K562 (cell line): ENCODE measurements at regions not wholly inside any gene's neighbourhood (a gene's known extent, or its start where the extent isn't known, plus 50 kb on each side); places are given as distances from the start of the nearest gene placed in this dataset.

ENCODE experiments used
- AFF4 ChIP-seq: sonication (generic); formaldehyde crosslinking; IDR thresholded peaks from 2 replicates; pipeline ENCODE4 v1.8.0; 2023; ENCODE audit warnings: mild to moderate bottlenecking, missing genetic modification reagents
- ATF1 ChIP-seq, 2 experiments: fragments of 450-650 bp in 1 of 2; IDR thresholded peaks; 2 replicates each; pipeline ENCODE4 v1.6.1; 2016; ENCODE audit warnings: missing compliant biosample characterization in 1 of 2, missing genetic modification characterization in 1 of 2
- ATF7 ChIP-seq: fragments of 450-650 bp; IDR thresholded peaks from 2 replicates; pipeline ENCODE4 v1.7.1; 2014; ENCODE audit warnings: mild to moderate bottlenecking, moderate library complexity
- BRD9 ChIP-seq: fragments of 450-650 bp; IDR thresholded peaks from 2 replicates; pipeline ENCODE4 v1.6.1; 2018; ENCODE audit warnings: low read depth; ENCODE audit not compliant: partially characterized antibody
- DPF2 ChIP-seq: fragments of 450-650 bp; IDR thresholded peaks from 2 replicates; pipeline ENCODE4 v1.6.1; 2016
- ELF4 ChIP-seq: fragments of 450-650 bp; formaldehyde crosslinking; IDR thresholded peaks from 2 replicates; pipeline ENCODE4 v1.4.0; 2022; ENCODE audit warnings: missing genetic modification characterization
- EWSR1 ChIP-seq: fragments of 450-650 bp; IDR thresholded peaks from 2 replicates; pipeline ENCODE4 v1.6.1; 2018; ENCODE audit warnings: borderline replicate concordance, mild to moderate bottlenecking, low read depth, moderate library complexity; ENCODE audit not compliant: partially characterized antibody
- FOSL1 ChIP-seq: fragments of 200-800 bp; sonication (Bioruptor generic); conservative IDR thresholded peaks from 2 replicates; pipeline ENCODE4 v1.6.1; 2016; ENCODE audit warnings: missing genetic modification characterization, missing compliant biosample characterization
- HNRNPH1 ChIP-seq: fragments of 200-400 bp; formaldehyde crosslinking; optimal IDR thresholded peaks from 2 replicates; pipeline ENCODE3; 2017; ENCODE audit warnings: low read depth, mild to moderate bottlenecking, low read length, moderate library complexity
- MCM5 ChIP-seq: fragments of 450-650 bp; IDR thresholded peaks from 2 replicates; pipeline ENCODE4 v1.6.1; 2016; ENCODE audit warnings: low read depth
- PML ChIP-seq: IDR thresholded peaks from 2 replicates; pipeline ENCODE4 v1.6.1; 2012; ENCODE audit warnings: low read length, inconsistent platforms
- PREB ChIP-seq: sonication (generic); formaldehyde crosslinking; IDR thresholded peaks from 2 replicates; pipeline ENCODE4 v1.8.1; 2023; ENCODE audit warnings: mild to moderate bottlenecking, missing genetic modification reagents
- ZNF280A ChIP-seq: fragments of 450-650 bp; IDR thresholded peaks from 2 replicates; pipeline ENCODE4 v1.6.1; 2018; ENCODE audit warnings: mild to moderate bottlenecking, low read depth; ENCODE audit not compliant: partially characterized antibody

GRCh38 chr20:53800883-53801604 is 207.4 kb upstream of the ZNF217 start (continued):
- no peak for TF ChIP-seq HNRNPH1
- no peak for TF ChIP-seq ELF4
- peak; percentile 38 for TF ChIP-seq EWSR1
- TF ChIP-seq ATF7: 0 out of 2 replicates have a peak, but pooled peaks have one; percentile 16
- TF ChIP-seq FOSL1: peak; percentile 28; the same call in 1 of the 2 replicates
- TF ChIP-seq MCM5: no peak
- no peak for TF ChIP-seq PML
- TF ChIP-seq ATF1 (CRISPR knock-in tag; IDR thresholded peaks at IDR 0.05): no peak
- TF ChIP-seq ATF1 (tag; IDR thresholded peaks at IDR 0.05): peak; percentile 21; the same call in 1 of the 2 replicates
- TF ChIP-seq ZNF280A: no peak
- 0 out of 2 replicates have a peak, but pooled peaks have one; percentile 48 for TF ChIP-seq DPF2
- TF ChIP-seq AFF4 (CRISPR knock-in tag): 0 out of 2 replicates have a peak, but pooled peaks have one; percentile 5
- no peak for TF ChIP-seq BRD9
- TF ChIP-seq PREB: no peak
